ENCODE measurements at regions not wholly inside any gene's neighbourhood (a gene's known extent, or its start where the extent isn't known, plus 50 kb on each side); places are given as distances from the start of the nearest gene placed in this dataset.

DNA sequence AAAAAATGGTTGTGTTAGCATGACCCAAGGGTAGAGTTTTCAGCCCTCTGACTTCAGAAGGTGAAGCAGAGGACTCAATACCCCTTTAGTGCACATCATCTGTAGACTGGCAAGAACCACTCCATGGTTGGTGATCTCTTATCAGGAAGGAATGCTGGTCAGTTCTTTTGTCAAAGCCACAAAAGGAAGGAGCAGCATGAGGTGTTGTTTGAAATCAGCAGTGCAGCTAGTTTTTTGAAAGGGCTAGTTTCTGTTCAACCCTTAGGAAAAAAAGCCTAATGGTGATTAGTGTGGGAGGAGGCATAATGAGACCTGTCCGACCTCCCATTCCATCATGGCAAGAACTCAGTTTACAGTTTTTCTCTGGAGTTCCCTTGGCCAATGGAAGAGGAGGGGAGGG is 362.0 kb upstream of the CT83 start:
- Mint-ChIP-seq H3K4me3 (no peak overlapping the region), H3K4me1 (ENCODE audit: low read depth) (no peaks in the 10 kb centered on the region; the same call in 1 of the 2 replicates), H3K36me3 (ENCODE audit: low read depth) (no peaks in the 10 kb centered on the region), H3K27me3 (ENCODE audit: insufficient read depth) (no peaks in the 10 kb centered on the region), H3K9me3 (no peaks in the 10 kb centered on the region), H3K27ac (no peak overlapping the region)
- TF ChIP-seq, protein P1, sequence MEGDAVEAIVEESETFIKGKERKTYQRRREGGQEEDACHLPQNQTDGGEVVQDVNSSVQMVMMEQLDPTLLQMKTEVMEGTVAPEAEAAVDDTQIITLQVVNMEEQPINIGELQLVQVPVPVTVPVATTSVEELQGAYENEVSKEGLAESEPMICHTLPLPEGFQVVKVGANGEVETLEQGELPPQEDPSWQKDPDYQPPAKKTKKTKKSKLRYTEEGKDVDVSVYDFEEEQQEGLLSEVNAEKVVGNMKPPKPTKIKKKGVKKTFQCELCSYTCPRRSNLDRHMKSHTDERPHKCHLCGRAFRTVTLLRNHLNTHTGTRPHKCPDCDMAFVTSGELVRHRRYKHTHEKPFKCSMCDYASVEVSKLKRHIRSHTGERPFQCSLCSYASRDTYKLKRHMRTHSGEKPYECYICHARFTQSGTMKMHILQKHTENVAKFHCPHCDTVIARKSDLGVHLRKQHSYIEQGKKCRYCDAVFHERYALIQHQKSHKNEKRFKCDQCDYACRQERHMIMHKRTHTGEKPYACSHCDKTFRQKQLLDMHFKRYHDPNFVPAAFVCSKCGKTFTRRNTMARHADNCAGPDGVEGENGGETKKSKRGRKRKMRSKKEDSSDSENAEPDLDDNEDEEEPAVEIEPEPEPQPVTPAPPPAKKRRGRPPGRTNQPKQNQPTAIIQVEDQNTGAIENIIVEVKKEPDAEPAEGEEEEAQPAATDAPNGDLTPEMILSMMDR (IDR thresholded peaks at IDR 0.05) = no peak
- no peak for DNase-seq

DNA sequence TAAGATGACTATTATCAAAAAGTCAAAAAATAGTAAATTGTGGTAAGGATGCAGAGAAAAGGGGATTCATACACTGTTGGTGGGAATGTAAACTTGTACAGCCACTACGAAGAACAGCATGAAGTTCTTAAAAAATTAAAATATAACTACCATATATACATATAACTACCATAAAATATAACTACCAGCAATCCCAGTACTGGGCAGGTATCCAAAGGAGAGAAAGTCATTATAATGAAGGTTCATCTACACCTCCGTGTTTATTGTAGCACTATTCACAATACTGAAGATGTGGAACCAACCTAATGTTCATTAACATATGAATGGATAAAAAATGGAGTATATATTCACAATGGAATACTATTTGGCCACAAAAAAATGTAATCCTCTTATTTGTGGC is 360.9 kb upstream of the CT83 start:
- TF ChIP-seq, protein P1 (IDR thresholded peaks at IDR 0.05) = no peak
- no peak for DNase-seq
- Mint-ChIP-seq H3K4me1 (ENCODE audit: low read depth) (no peaks in the 10 kb centered on the region; the same call in 1 of the 2 replicates), H3K27me3 (ENCODE audit: insufficient read depth) (no peaks in the 10 kb centered on the region), H3K27ac (no peak overlapping the region), H3K9me3 (no peaks in the 10 kb centered on the region), H3K36me3 (ENCODE audit: low read depth) (no peaks in the 10 kb centered on the region), H3K4me3 (no peak overlapping the region)

- peaks cover 7% of the 10 kb centered on the region; the same call in 1 of the 2 replicates for H3K4me1 Mint-ChIP-seq (ENCODE audit: low read depth)
- H3K27ac Mint-ChIP-seq = no peak overlapping the region
- H3K36me3 Mint-ChIP-seq (ENCODE audit: low read depth) = no peaks in the 10 kb centered on the region; the same call in 1 of the 2 replicates
- DNase-seq = no peak
- H3K27me3 Mint-ChIP-seq (ENCODE audit: insufficient read depth) = no peaks in the 10 kb centered on the region
- TF ChIP-seq, protein P1 (IDR thresholded peaks at IDR 0.05) = no peak
- H3K4me3 Mint-ChIP-seq = no peak overlapping the region
- no peaks in the 10 kb centered on the region for H3K9me3 Mint-ChIP-seq
These were observed 343.6 kb upstream of the CT83 start for GRCh38 chrX:116806288-116806802.

GRCh38 chrX:116801943-116802342 is 339.2 kb upstream of the CT83 start:
- H3K9me3 Mint-ChIP-seq = no peaks in the 10 kb centered on the region
- H3K27ac Mint-ChIP-seq = no peak overlapping the region
- no peaks in the 10 kb centered on the region for H3K36me3 Mint-ChIP-seq (ENCODE audit: low read depth)
- no peaks in the 10 kb centered on the region for H3K27me3 Mint-ChIP-seq (ENCODE audit: insufficient read depth)
- H3K4me3 Mint-ChIP-seq = no peak overlapping the region
- no peak for DNase-seq
- no peaks in the 10 kb centered on the region; the same call in 1 of the 2 replicates for H3K4me1 Mint-ChIP-seq (ENCODE audit: low read depth)
- TF ChIP-seq, protein P1 (IDR thresholded peaks at IDR 0.05) = no peak

GRCh38 chrX:116781926-116782325 is 319.1 kb upstream of the CT83 start:
- Mint-ChIP-seq H3K27ac (no peak overlapping the region), H3K36me3 (ENCODE audit: low read depth) (no peaks in the 10 kb centered on the region), H3K9me3 (no peaks in the 10 kb centered on the region), H3K4me1 (ENCODE audit: low read depth) (no peaks in the 10 kb centered on the region), H3K4me3 (no peak overlapping the region), H3K27me3 (ENCODE audit: insufficient read depth) (peaks cover 2% of the 10 kb centered on the region; the same call in 1 of the 2 replicates)
- DNase-seq = no peak
- TF ChIP-seq, protein P1 (IDR thresholded peaks at IDR 0.05) = no peak

- Mint-ChIP-seq H3K27ac (no peak overlapping the region), H3K27me3 (ENCODE audit: insufficient read depth) (no peaks in the 10 kb centered on the region), H3K4me3 (no peak overlapping the region), H3K9me3 (no peaks in the 10 kb centered on the region), H3K36me3 (ENCODE audit: low read depth) (no peaks in the 10 kb centered on the region), H3K4me1 (ENCODE audit: low read depth) (peaks cover 11% of the 10 kb centered on the region; the same call in 1 of the 2 replicates)
- TF ChIP-seq, protein P1 (IDR thresholded peaks at IDR 0.05) = no peak
- DNase-seq = no peak
These were observed 294.7 kb upstream of the CT83 start for GRCh38 chrX:116757491-116757890.
